ENCODE measurements at regions not wholly inside any gene's neighbourhood (a gene's known extent, or its start where the extent isn't known, plus 50 kb on each side); places are given as distances from the start of the nearest gene placed in this dataset.
"Not testable (repeated sequence)": the region's sequence is repeated elsewhere in the genome, so short reads cannot be mapped to it uniquely, and the experiment has no call there.

- H3K27ac ChIP-seq, result no peak overlapping the region
- TF ChIP-seq, protein P1, sequence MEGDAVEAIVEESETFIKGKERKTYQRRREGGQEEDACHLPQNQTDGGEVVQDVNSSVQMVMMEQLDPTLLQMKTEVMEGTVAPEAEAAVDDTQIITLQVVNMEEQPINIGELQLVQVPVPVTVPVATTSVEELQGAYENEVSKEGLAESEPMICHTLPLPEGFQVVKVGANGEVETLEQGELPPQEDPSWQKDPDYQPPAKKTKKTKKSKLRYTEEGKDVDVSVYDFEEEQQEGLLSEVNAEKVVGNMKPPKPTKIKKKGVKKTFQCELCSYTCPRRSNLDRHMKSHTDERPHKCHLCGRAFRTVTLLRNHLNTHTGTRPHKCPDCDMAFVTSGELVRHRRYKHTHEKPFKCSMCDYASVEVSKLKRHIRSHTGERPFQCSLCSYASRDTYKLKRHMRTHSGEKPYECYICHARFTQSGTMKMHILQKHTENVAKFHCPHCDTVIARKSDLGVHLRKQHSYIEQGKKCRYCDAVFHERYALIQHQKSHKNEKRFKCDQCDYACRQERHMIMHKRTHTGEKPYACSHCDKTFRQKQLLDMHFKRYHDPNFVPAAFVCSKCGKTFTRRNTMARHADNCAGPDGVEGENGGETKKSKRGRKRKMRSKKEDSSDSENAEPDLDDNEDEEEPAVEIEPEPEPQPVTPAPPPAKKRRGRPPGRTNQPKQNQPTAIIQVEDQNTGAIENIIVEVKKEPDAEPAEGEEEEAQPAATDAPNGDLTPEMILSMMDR (conservative IDR thresholded peaks at IDR 0.05), result no peak
Observed at GRCh38 chr3:98702166-98702565, 61.0 kb upstream of the ST3GAL6 start.

GRCh38 chr3:98705212-98705611, 57.9 kb upstream of the ST3GAL6 start:
- TF ChIP-seq, protein P1 (conservative IDR thresholded peaks at IDR 0.05), result no peak
- no peak overlapping the region for H3K27ac ChIP-seq

DNA sequence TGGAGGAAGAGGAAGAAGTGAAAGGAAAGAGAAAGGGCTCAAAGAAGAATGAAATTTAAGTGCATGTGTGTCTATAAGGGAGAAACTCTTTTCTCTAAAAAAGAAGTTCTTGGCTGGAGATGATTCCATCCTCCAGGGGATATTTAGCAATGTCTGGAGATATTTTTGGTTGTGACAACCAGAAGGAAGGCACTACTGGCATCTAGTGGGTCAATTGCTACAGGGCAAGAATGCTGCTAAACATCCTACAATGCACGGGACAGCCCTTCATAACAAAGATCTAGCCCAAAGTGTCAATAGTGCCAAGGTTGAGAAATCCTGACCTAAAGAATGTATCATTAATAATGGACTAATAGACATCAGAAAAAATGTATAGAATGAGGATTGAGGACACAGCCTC, 57.4 kb upstream of the ST3GAL6 start:
- H3K27ac ChIP-seq, result no peak overlapping the region
- TF ChIP-seq, protein P1 (conservative IDR thresholded peaks at IDR 0.05), result no peak; the same call in 1 of the 2 replicates

DNA sequence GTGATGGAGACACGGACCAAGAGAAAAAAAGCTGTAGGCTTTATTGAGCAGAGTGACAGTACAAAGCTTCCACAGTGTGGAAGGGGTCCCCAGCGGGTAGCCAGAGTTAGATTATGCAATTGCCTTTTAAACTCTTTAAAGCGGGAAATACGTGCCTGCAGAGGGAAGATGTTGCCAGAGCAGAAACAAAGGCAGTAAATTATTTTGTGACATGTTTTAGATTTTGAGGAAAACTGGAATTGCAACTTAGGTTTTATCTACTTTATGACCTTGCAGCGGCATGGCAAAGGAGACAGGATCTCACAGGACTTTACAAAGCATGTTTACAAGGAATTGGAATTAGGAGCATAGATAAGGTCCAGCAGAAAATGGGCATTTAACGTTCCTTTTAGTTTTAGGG, 54.5 kb upstream of the ST3GAL6 start:
- peak overlapping the region; percentile 76 for H3K27ac ChIP-seq

DNA sequence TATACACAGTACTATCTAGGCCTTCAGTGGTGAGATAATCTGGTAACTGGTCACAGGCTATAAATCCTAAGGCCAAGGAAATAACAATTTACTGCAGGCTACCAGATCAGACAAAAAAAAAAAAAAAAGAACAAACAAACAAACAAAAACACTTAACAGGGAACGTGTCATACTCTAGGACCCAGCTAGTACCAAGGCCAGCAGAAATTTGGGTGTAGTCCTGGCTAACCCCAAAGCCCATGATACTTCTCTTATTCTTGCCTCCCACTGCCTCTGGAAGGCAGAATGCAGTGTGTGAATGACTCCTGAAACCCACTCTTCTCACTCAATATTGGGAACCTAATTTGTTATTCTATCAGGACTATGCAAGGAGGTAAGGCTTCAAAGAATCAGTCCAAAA, 53.7 kb upstream of the ST3GAL6 start:
- H3K27ac ChIP-seq, result peak overlapping the region; percentile 76

DNA sequence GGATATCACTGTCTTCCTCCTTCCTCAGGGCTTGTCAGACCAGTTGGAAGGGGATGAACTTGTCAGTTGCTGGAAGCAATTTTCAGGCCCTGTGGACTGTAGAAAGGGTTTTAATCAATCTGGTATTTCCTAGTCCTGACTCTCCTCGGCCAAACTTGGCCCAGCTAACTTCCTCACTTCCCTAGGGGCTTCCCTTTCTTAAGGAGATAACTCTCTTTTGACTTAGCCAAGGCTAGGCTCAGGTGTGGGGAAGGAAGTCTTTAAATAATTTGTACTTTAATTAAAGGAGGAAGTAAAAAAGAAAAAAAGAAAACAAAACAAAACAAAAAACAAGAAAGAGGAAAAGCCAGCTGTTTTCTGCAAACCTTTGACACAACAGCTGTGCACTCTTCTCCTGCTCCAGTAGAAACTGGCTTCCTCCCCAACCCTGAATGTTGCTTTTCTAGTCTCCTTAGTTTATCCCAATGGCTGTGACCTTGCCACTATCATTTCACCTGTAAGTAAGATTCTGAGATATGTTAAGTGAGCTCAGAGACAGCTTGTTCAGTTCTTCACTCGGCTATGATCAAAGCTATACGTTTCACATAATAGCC, 53.0 kb upstream of the ST3GAL6 start:
- TF ChIP-seq, protein P1 (conservative IDR thresholded peaks at IDR 0.05), result no peak
- peak overlapping the region; percentile 76 for H3K27ac ChIP-seq

More for the DNA sequence above, 53.7 kb upstream of the ST3GAL6 start:
- TF ChIP-seq, protein P1 (conservative IDR thresholded peaks at IDR 0.05), result no peak

DNA sequence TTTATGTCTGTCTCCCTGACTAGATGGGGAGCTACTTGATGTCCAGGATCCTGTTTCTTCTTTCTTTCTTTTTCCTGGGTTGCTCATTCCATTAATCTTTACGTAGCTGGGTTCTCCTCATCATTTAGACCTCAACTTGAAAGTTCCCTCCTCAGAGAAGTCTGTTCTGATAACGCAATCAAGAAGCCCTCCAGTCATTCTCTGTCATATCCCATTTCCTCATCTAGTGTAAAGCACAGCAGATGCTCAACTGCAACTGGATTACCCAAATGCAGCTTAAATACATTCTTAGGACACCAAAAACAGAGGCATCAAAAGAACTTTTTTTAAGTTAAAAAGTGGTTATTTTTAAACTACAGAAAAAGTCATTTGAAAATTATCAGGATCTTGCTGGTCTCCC, 51.7 kb upstream of the ST3GAL6 start:
- TF ChIP-seq, protein P1 (conservative IDR thresholded peaks at IDR 0.05), result no peak
- H3K27ac ChIP-seq, result no peak overlapping the region

- TF ChIP-seq, protein P1 (conservative IDR thresholded peaks at IDR 0.05), result no peak
Observed at GRCh38 chr3:98712726-98713125, 50.4 kb upstream of the ST3GAL6 start.

GRCh38 chr3:98713332-98713731, 49.8 kb upstream of the ST3GAL6 start:
- not testable (repeated sequence) for H3K27ac ChIP-seq

More at GRCh38 chr3:98712726-98713125, 50.4 kb upstream of the ST3GAL6 start:
- H3K27ac ChIP-seq, result no peak overlapping the region
